ENCODE measurements at regions not wholly inside any gene's neighbourhood (a gene's known extent, or its start where the extent isn't known, plus 50 kb on each side); places are given as distances from the start of the nearest gene placed in this dataset.

DNA sequence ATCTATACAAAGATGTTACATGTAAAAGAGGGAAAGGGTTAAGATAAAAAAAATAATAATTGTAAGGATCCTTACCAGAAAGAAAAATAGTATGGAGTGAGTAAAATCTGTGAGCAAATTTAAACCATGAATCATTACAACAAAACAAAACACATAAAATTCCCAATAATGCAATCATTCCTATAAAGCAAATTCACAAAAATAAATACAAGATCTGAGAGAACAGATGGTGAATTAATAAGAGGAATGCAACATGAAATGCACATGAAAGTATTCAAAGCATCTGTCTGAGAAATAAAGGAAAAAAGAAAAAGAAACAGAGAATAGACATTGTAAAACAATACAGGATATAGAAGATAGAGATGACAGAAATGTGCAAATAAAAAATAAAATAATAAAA is 681.5 kb upstream of the KLHL1 start:
- no peak overlapping the region for H3K27ac ChIP-seq
- no peaks in the 10 kb centered on the region for H3K4me1 ChIP-seq (replicated peaks in 1 of 2)
- no peak for DNase-seq
- no peak overlapping the region for H3K4me3 ChIP-seq
- no peaks in the 10 kb centered on the region for H3K27me3 ChIP-seq
- TF ChIP-seq CTCF (IDR thresholded peaks at IDR 0.05) (no peak), POLR2A (IDR thresholded peaks at IDR 0.05) (no peak)
- H3K36me3 ChIP-seq (replicated peaks in 1 of 2) = no peaks in the 10 kb centered on the region
- peaks cover 0 to 3% (median 0%) of the 10 kb centered on the region in 3 donors for H3K9me3 ChIP-seq (replicated peaks in 1 of 3)
- intact Hi-C loops (cut with DNase I) = no loop called here

- no peak for DNase-seq
- no peaks in the 10 kb centered on the region for H3K36me3 ChIP-seq (replicated peaks in 1 of 2)
These were observed 679.8 kb upstream of the KLHL1 start for GRCh38 chr13:70788074-70788473.

DNA sequence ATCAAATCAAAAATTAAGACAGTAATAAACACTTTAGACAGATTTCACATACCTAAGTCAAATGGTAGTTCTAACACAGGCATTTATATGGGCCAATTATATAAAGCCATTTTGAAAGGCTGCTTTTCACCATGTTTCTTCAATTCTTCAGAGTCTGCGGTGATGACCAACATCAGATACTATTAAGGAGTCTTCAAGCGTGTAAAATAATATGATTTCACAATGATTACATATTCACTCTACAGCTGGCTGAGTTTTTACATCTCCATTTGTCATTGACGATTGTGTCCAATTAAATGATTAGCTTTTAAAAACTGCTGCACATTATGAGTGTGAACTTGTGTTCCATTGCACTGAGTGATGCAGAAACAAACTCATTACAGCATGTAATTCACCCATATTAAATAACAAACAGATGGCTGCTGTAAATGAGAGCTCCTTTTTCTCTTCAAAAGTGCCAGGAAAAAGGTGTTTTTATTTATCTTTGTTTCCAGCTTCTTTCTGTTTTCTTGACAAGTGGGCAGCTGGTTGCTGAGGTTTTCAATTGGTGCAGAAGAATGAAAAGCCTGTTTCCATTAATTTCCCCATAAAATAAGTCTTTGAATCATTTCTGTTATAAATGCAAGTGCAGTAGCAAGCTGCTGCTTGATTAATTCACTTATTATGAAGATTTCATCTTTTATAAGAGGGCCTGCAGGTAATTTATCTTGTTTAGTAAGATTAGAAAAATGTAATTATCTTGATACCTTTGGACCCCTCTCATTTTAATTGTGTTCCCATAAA is 676.1 kb upstream of the KLHL1 start:
- Histone ChIP-seq H3K9me3 (replicated peaks in 1 of 3) (no peaks in the 10 kb centered on the region), H3K27ac (no peak overlapping the region), H3K27me3 (no peaks in the 10 kb centered on the region), H3K36me3 (replicated peaks in 1 of 2) (no peaks in the 10 kb centered on the region), H3K4me1 (replicated peaks in 1 of 2) (no peaks in the 10 kb centered on the region), H3K4me3 (no peak overlapping the region)
- TF ChIP-seq POLR2A (IDR thresholded peaks at IDR 0.05) (no peak), CTCF (IDR thresholded peaks at IDR 0.05) (no peak)
- DNase-seq = no peak
- intact Hi-C loops (cut with DNase I) = no loop called here
- 82 to 85% (median 84%) methylated on average over 3 of the region's 3 CpGs for WGBS, 4 donors

More at GRCh38 chr13:70788074-70788473, 679.8 kb upstream of the KLHL1 start:
- Histone ChIP-seq H3K9me3 (replicated peaks in 1 of 3) (peaks cover 0 to 3% (median 0%) of the 10 kb centered on the region in 3 donors), H3K27me3 (no peaks in the 10 kb centered on the region), H3K27ac (no peak overlapping the region), H3K4me1 (replicated peaks in 1 of 2) (no peaks in the 10 kb centered on the region), H3K4me3 (no peak overlapping the region)
- WGBS, 4 donors = 59 to 74% (median 68%) methylated on average over 3 of the region's 3 CpGs
- intact Hi-C loops (cut with DNase I) = no loop called here
- TF ChIP-seq CTCF (IDR thresholded peaks at IDR 0.05) (no peak), POLR2A (IDR thresholded peaks at IDR 0.05) (no peak)

DNA sequence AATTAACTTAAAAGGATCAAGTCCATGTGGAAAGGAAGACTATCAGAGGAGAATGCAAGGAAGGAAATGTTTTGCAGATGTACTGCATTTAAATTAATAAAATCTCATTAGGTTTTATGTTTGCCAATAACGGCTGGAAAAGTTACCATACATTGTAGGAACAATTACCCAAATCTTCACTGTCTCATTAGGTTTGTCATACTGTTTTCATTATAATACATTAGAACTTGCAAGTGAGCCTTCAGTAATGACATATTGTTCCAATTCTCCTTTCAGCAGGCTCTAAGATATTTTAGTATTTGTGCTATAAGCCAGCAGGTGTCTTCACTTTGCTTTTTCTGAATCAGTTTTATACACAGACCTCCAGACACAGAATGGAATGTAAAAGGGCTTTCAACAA is 661.6 kb upstream of the KLHL1 start:
- H3K4me1 ChIP-seq (replicated peaks in 1 of 2) = no peaks in the 10 kb centered on the region
- DNase-seq = no peak
- WGBS, 4 donors = 34 to 62% (median 53%) methylated on average over 1 of the region's 1 CpG
- no peaks in the 10 kb centered on the region for H3K36me3 ChIP-seq (replicated peaks in 1 of 2)
- no peak overlapping the region for H3K27ac ChIP-seq
- no peak overlapping the region for H3K4me3 ChIP-seq
- intact Hi-C loops (cut with DNase I) = no loop called here
- H3K9me3 ChIP-seq (replicated peaks in 1 of 3) = no peaks in the 10 kb centered on the region
- no peaks in the 10 kb centered on the region for H3K27me3 ChIP-seq
- TF ChIP-seq POLR2A (IDR thresholded peaks at IDR 0.05) = no peak
- TF ChIP-seq CTCF (IDR thresholded peaks at IDR 0.05) = no peak
